ENCODE measurements at regions not wholly inside any gene's neighbourhood (a gene's known extent, or its start where the extent isn't known, plus 50 kb on each side); places are given as distances from the start of the nearest gene placed in this dataset.

DNA sequence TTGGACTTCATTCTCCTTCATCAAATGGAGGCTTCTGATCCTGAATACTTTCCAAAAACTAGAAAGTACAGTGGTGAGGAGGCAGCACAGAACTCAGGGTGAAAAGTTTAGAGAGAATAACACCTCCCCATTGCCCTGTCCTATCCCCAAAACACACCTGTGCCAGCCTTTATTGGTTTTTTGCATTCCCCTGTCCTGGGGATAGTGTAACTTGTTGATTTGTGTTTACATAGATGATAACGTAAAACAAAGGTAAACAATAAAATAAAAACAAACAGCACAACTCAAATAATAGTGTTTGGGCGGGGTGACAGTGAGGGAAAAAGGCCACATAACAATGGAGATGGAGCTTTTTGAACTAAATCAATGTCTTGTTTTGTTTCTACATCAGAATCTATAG lies 1917.7 kb downstream of the TP53TG3F start:
- H3K4me1 ChIP-seq (ENCODE audit: control insufficient read depth in 1 of 2, insufficient read depth in 2 of 2, low read length in 2 of 2), result no peaks in the 10 kb centered on the region
- H3K27me3 ChIP-seq (ENCODE audit: insufficient read depth, low read length), result no peaks in the 10 kb centered on the region
- no peaks in the 10 kb centered on the region for H3K9me2 ChIP-seq (ENCODE audit: insufficient read depth)
- no TSS peak for BruUV-seq (replicated peaks)
- ChIA-PET CTCF (no interaction called here), POLR2A (no interaction called here), RAD21 (ENCODE audit: low non-redundant PET in 1 of 2, low total read pairs in 2 of 2, uncharacterized antibody in 2 of 2, unreplicated experiment in 2 of 2) (no interaction called here)
- no peak for DNase-seq (ENCODE audit: low read depth, low spot score)
- no peak overlapping the region for H3K4me2 ChIP-seq (ENCODE audit: low read length)
- ATAC-seq, result no peak
- TF ChIP-seq EZH2 (IDR thresholded peaks at IDR 0.05) (no peak), EZH2phosphoT487 (IDR thresholded peaks at IDR 0.05; ENCODE audit: borderline replicate concordance) (no peak), YY1 (IDR thresholded peaks at IDR 0.05; ENCODE audit: extremely low read depth, insufficient replicate concordance, low read depth, low read length) (no peak), MAX (IDR thresholded peaks at IDR 0.05) (no peak), CBX3 (IDR thresholded peaks at IDR 0.05; ENCODE audit: low read depth) (no peak)
- TF ChIP-seq, protein P1, sequence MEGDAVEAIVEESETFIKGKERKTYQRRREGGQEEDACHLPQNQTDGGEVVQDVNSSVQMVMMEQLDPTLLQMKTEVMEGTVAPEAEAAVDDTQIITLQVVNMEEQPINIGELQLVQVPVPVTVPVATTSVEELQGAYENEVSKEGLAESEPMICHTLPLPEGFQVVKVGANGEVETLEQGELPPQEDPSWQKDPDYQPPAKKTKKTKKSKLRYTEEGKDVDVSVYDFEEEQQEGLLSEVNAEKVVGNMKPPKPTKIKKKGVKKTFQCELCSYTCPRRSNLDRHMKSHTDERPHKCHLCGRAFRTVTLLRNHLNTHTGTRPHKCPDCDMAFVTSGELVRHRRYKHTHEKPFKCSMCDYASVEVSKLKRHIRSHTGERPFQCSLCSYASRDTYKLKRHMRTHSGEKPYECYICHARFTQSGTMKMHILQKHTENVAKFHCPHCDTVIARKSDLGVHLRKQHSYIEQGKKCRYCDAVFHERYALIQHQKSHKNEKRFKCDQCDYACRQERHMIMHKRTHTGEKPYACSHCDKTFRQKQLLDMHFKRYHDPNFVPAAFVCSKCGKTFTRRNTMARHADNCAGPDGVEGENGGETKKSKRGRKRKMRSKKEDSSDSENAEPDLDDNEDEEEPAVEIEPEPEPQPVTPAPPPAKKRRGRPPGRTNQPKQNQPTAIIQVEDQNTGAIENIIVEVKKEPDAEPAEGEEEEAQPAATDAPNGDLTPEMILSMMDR (IDR thresholded peaks at IDR 0.05 in 2 of 3, conservative IDR thresholded peaks at IDR 0.05 in 1 of 3; ENCODE audit: borderline replicate concordance in 1 of 3, insufficient read depth in 1 of 3, low read depth in 2 of 3, low read length in 2 of 3), result no peak
- TF ChIP-seq, protein P2, sequence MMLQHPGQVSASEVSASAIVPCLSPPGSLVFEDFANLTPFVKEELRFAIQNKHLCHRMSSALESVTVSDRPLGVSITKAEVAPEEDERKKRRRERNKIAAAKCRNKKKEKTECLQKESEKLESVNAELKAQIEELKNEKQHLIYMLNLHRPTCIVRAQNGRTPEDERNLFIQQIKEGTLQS (IDR thresholded peaks at IDR 0.05), result no peak
- no peak overlapping the region for H3K9ac ChIP-seq (ENCODE audit: low read length)
- H3K9me3 ChIP-seq (ENCODE audit: control insufficient read depth in 1 of 2, insufficient read depth in 1 of 2, low read depth in 1 of 2, low read length in 2 of 2), result peaks cover 3 to 24% of the 10 kb centered on the region in 2 experiments; a peak in 2 of 4 replicates
- no peaks in the 10 kb centered on the region for H4K20me1 ChIP-seq (ENCODE audit: insufficient read depth)
- no peaks in the 10 kb centered on the region for H3K79me2 ChIP-seq (ENCODE audit: insufficient read depth, low read length)
- no peak overlapping the region for H3K4me3 ChIP-seq (replicated peaks in 1 of 2; ENCODE audit: low read depth in 1 of 2, low read length in 2 of 2)
- no peaks in the 10 kb centered on the region for H3K36me3 ChIP-seq (ENCODE audit: control insufficient read depth in 1 of 2, insufficient read depth in 2 of 2, low read length in 2 of 2)
- no peak overlapping the region for H3K27ac ChIP-seq (ENCODE audit: low read depth, low read length)
- no peak overlapping the region for H2AFZ ChIP-seq (ENCODE audit: low read depth, low read length, poor library complexity, severe bottlenecking)
- intact Hi-C loops (cut with micrococcal nuclease), result no loop called here

- H3K9me3 ChIP-seq (ENCODE audit: control insufficient read depth in 1 of 2, insufficient read depth in 1 of 2, low read depth in 1 of 2, low read length in 2 of 2), result peaks cover 0 to 14% of the 10 kb centered on the region in 2 experiments; a peak in 2 of 4 replicates
- intact Hi-C loops (cut with micrococcal nuclease), result no loop called here
- RAD21 ChIA-PET (ENCODE audit: low non-redundant PET in 1 of 2, low total read pairs in 2 of 2, uncharacterized antibody in 2 of 2, unreplicated experiment in 2 of 2), result no interaction called here
- ATAC-seq (no peak), DNase-seq (ENCODE audit: low read depth, low spot score) (no peak)
- H4K20me1 ChIP-seq (ENCODE audit: insufficient read depth), result no peaks in the 10 kb centered on the region
- H3K4me3 ChIP-seq (replicated peaks in 1 of 2; ENCODE audit: low read depth in 1 of 2, low read length in 2 of 2), result no peak overlapping the region
- H3K36me3 ChIP-seq (ENCODE audit: control insufficient read depth in 1 of 2, insufficient read depth in 2 of 2, low read length in 2 of 2), result no peaks in the 10 kb centered on the region
- H3K79me2 ChIP-seq (ENCODE audit: insufficient read depth, low read length), result no peaks in the 10 kb centered on the region
- no peak overlapping the region for H3K27ac ChIP-seq (ENCODE audit: low read depth, low read length)
- POLR2A ChIA-PET, result no interaction called here
- H3K27me3 ChIP-seq (ENCODE audit: insufficient read depth, low read length), result no peaks in the 10 kb centered on the region
- BruUV-seq (replicated peaks), result no TSS peak
- H3K4me1 ChIP-seq (ENCODE audit: control insufficient read depth in 1 of 2, insufficient read depth in 2 of 2, low read length in 2 of 2), result no peaks in the 10 kb centered on the region
- CTCF ChIA-PET, result no interaction called here
- no peaks in the 10 kb centered on the region for H3K9me2 ChIP-seq (ENCODE audit: insufficient read depth)
- no peak overlapping the region for H3K9ac ChIP-seq (ENCODE audit: low read length)
- no peak overlapping the region for H3K4me2 ChIP-seq (ENCODE audit: low read length)
- no peak overlapping the region for H2AFZ ChIP-seq (ENCODE audit: low read depth, low read length, poor library complexity, severe bottlenecking)
- TF ChIP-seq ZFX (IDR thresholded peaks at IDR 0.05), result no peak
- no peak for TF ChIP-seq EGR1 (IDR thresholded peaks at IDR 0.05; ENCODE audit: low read depth)
- no peak for TF ChIP-seq CEBPB (IDR thresholded peaks at IDR 0.05; ENCODE audit: low read depth)
- no peak for TF ChIP-seq SP1 (IDR thresholded peaks at IDR 0.05; ENCODE audit: low read depth)
- TF ChIP-seq, protein P3, sequence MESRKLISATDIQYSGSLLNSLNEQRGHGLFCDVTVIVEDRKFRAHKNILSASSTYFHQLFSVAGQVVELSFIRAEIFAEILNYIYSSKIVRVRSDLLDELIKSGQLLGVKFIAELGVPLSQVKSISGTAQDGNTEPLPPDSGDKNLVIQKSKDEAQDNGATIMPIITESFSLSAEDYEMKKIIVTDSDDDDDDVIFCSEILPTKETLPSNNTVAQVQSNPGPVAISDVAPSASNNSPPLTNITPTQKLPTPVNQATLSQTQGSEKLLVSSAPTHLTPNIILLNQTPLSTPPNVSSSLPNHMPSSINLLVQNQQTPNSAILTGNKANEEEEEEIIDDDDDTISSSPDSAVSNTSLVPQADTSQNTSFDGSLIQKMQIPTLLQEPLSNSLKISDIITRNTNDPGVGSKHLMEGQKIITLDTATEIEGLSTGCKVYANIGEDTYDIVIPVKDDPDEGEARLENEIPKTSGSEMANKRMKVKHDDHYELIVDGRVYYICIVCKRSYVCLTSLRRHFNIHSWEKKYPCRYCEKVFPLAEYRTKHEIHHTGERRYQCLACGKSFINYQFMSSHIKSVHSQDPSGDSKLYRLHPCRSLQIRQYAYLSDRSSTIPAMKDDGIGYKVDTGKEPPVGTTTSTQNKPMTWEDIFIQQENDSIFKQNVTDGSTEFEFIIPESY (IDR thresholded peaks at IDR 0.05; ENCODE audit: extremely low read depth, insufficient replicate concordance, low read length), result no peak
- TF ChIP-seq, protein P1 (IDR thresholded peaks at IDR 0.05 in 2 of 3, conservative IDR thresholded peaks at IDR 0.05 in 1 of 3; ENCODE audit: borderline replicate concordance in 1 of 3, insufficient read depth in 1 of 3, low read depth in 2 of 3, low read length in 2 of 3), result no peak
- TF ChIP-seq FOSL1 (IDR thresholded peaks at IDR 0.05; ENCODE audit: low read depth), result no peak
- TF ChIP-seq ZNF274 (IDR thresholded peaks at IDR 0.05; ENCODE audit: low read depth, low read length), result no peak
- no peak for TF ChIP-seq JUND (IDR thresholded peaks at IDR 0.05)
- TF ChIP-seq EZH2phosphoT487 (IDR thresholded peaks at IDR 0.05; ENCODE audit: borderline replicate concordance), result no peak
These were observed 1927.2 kb downstream of the TP53TG3F start for GRCh38 chr16:35386619-35387018.

All from HCT116 (cell line).